ENCODE measurements at regions not wholly inside any gene's neighbourhood (a gene's known extent, or its start where the extent isn't known, plus 50 kb on each side); places are given as distances from the start of the nearest gene placed in this dataset.
"Not testable (repeated sequence)": the region's sequence is repeated elsewhere in the genome, so short reads cannot be mapped to it uniquely, and the experiment has no call there.

- Histone ChIP-seq H2AFZ (ENCODE audit: low read depth) (no peak overlapping the region), H3K27ac (no peak overlapping the region), H3K27me3 (ENCODE audit: insufficient read depth, low read depth) (no peaks in the 10 kb centered on the region), H4K20me1 (ENCODE audit: insufficient read depth) (no peaks in the 10 kb centered on the region), H3K9ac (no peak overlapping the region), H3K4me3 (IDR thresholded peaks at IDR 0.05; ENCODE audit: insufficient read depth, low read depth, low read length) (no peak overlapping the region), H3K4me1 (ENCODE audit: low read depth, poor library complexity, severe bottlenecking) (no peaks in the 10 kb centered on the region), H3K4me2 (no peak overlapping the region), H3K36me3 (ENCODE audit: insufficient read depth) (no peaks in the 10 kb centered on the region), H3K79me2 (ENCODE audit: insufficient read depth, low read depth) (no peaks in the 10 kb centered on the region)
- no peak for TF ChIP-seq CTCF (conservative IDR thresholded peaks at IDR 0.05; ENCODE audit: low read depth, low read length)
These were observed 107.4 kb downstream of the KLF5 start for GRCh38 chr13:73166204-73166603.

DNA sequence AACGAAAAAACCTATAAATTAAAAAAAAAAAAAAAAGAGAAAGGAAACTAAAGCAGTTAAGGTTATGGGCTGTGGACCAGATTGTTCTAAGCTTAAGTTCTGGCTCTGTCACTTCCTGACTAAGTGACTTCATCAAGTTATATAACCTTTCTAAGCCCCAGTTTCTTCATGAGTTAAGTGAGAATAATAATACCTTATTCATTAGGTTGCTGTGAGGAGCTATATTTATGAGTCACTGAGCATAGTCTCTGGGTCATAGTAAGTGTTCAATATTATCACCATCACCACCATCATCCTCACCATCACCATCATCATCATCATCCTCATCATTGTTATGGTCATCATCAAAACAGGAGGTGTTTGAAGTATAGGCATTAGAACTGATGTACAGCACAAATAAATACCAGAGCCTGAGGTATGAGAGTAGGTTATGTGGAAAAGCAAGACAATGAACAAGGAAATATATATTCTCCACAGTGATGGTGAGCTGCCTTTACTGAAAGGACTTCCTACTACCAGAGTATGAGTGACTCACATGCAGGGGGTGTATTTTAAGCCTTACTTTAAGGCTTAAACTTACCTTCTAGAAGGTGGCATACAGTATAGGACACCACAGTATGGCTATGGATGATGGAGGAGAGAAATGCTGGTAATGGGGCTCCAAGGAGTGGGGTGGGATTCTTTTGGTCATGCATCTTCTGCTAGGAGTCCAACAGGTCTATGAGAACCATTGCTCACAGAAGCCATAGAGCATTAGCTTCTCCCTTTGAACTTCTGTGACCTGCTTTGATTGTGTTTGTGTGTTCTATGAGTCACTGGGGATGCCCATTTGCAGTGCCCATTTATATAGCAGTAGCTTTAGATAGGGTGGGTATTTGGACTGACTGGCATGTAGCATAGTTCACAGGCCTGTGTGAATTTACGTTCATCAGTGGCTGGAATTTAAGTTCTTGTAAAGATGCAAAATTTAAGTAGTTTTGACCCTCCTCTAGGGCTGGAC lies 104.4 kb downstream of the KLF5 start:
- Histone ChIP-seq H3K27me3 (ENCODE audit: insufficient read depth, low read depth) (no peaks in the 10 kb centered on the region), H4K20me1 (ENCODE audit: insufficient read depth) (no peaks in the 10 kb centered on the region), H2AFZ (ENCODE audit: low read depth) (no peak overlapping the region), H3K9ac (no peak overlapping the region), H3K27ac (no peak overlapping the region), H3K4me2 (no peak overlapping the region), H3K79me2 (ENCODE audit: insufficient read depth, low read depth) (no peaks in the 10 kb centered on the region), H3K4me1 (ENCODE audit: low read depth, poor library complexity, severe bottlenecking) (no peaks in the 10 kb centered on the region), H3K4me3 (IDR thresholded peaks at IDR 0.05; ENCODE audit: insufficient read depth, low read depth, low read length) (no peak overlapping the region), H3K36me3 (ENCODE audit: insufficient read depth) (no peaks in the 10 kb centered on the region)
- no peak for TF ChIP-seq CTCF (conservative IDR thresholded peaks at IDR 0.05; ENCODE audit: low read depth, low read length)

DNA sequence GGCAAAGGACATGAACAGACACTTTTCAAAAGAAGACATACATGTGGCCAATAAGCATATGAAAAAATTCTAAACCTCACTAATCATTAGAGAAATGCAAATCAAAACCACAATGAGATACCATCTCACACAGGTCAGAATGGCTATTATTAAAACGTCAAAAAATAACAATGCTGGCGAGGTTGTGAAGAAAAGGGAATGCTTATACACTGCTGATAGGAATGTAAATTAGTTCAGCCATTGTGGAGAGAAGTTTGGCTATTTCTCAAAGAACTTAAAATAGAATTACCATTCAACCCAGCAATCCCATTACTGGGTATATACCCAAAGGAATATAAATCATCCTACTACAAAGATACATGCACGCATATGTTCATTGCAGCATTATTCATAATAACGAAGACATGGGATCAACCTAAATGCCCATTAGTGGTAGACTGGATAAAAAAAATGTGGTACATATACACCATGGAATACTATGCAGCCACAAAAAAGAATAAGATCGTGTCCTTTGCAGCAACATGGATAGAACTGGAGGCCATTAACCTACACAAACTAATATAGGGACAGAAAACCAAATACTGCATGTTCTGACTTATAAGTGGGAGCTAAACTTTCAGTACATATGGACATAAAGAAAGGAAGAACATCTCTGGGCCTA lies 101.7 kb downstream of the KLF5 start:
- H3K4me1 ChIP-seq (ENCODE audit: low read depth, poor library complexity, severe bottlenecking); H3K4me3 ChIP-seq (IDR thresholded peaks at IDR 0.05; ENCODE audit: insufficient read depth, low read depth, low read length); H3K4me2 ChIP-seq; H3K79me2 ChIP-seq (ENCODE audit: insufficient read depth, low read depth); H3K27ac ChIP-seq; H3K27me3 ChIP-seq (ENCODE audit: insufficient read depth, low read depth); H4K20me1 ChIP-seq (ENCODE audit: insufficient read depth); H2AFZ ChIP-seq (ENCODE audit: low read depth); H3K36me3 ChIP-seq (ENCODE audit: insufficient read depth); H3K9ac ChIP-seq: not testable (repeated sequence)

DNA sequence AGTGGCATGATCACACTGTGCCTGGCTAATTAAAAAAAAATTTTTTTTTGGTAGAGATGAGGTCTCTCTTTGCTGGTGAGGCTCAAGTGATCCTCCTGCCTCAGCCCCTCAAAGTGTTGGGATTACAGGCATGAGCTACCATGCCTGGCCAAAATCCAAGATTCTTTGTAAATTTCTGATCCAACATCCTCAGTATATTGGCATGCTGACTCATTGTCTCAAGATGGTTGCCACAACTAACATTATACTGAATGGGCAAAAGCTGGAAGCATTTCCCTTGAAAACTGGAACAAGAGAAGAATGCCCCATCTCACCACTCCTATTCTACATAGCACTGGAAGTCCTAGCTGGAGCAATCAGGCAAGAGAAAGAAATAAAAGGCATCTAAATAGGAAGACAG lies 100.0 kb downstream of the KLF5 start:
- Histone ChIP-seq H3K4me2 (no peak overlapping the region), H3K4me1 (ENCODE audit: low read depth, poor library complexity, severe bottlenecking) (no peaks in the 10 kb centered on the region), H3K36me3 (ENCODE audit: insufficient read depth) (no peaks in the 10 kb centered on the region), H3K4me3 (IDR thresholded peaks at IDR 0.05; ENCODE audit: insufficient read depth, low read depth, low read length) (no peak overlapping the region), H3K9ac (no peak overlapping the region), H3K27me3 (ENCODE audit: insufficient read depth, low read depth) (no peaks in the 10 kb centered on the region), H2AFZ (ENCODE audit: low read depth) (no peak overlapping the region), H3K27ac (no peak overlapping the region), H3K79me2 (ENCODE audit: insufficient read depth, low read depth) (no peaks in the 10 kb centered on the region), H4K20me1 (ENCODE audit: insufficient read depth) (no peaks in the 10 kb centered on the region)
- no peak for TF ChIP-seq CTCF (conservative IDR thresholded peaks at IDR 0.05; ENCODE audit: low read depth, low read length)
